ENCODE measurements at regions not wholly inside any gene's neighbourhood (a gene's known extent, or its start where the extent isn't known, plus 50 kb on each side); places are given as distances from the start of the nearest gene placed in this dataset.

DNA sequence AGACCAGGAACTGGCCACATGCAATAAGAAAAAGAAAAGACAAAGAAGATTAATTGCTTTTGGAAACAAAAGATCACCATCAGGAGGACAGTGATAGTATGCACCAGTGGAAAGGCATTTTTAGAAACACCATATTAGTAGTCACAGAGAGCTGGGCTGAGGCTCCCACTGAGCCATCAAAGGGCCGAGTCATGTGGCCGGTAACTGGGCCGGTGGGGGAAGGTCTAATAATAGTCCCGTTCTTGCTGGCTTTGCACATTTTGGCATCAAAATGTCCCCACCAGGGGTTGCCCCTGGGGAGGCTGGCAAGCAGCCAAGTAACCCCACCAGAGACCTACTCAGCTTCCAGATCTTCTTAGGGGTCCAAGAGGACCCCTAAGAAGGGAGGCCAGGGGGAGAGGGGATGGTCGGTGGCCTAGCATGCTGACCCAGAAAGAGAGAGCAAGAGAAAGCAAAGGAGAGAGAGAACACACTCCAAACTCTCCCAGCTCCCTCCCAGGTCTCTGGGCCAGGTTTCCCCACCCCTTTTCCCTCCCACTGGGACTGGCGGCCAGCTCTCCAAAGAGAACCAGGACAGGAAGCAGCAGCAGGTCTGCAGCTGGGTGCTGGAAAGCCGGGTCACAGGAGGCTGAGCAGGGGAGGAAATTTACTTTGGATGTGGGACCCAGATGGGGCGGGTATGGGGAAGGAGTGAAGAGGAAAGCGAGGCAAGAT, 70.2 kb upstream of the FGFR2 start:
- Histone ChIP-seq H3K4me1 (no peaks in the 10 kb centered on the region; the same call in 1 of the 2 replicates), H3K4me3 (ENCODE audit: low read depth, low read length) (no peak overlapping the region), H3K36me3 (ENCODE audit: control insufficient read depth, insufficient read depth, low read length) (no peaks in the 10 kb centered on the region), H3K9me3 (no peaks in the 10 kb centered on the region), H3K27me3 (replicated peaks; ENCODE audit: control insufficient read depth, insufficient read depth, low read length) (no peaks in the 10 kb centered on the region)
- H3K4me3 Mint-ChIP-seq (ENCODE audit: unreplicated experiment): no peak overlapping the region
- DNase-seq: no peak
- ChIA-PET CTCF (interaction anchor here (0.5 kb wide), 1 partner anchor 184 kb away, joined by 5 read pairs; no protein-coding TSS in a partner anchor), POLR2A (no interaction called here)
- intact Hi-C loops (cut with micrococcal nuclease; ENCODE audit: unreplicated experiment): no loop called here
- TF ChIP-seq, protein P1, sequence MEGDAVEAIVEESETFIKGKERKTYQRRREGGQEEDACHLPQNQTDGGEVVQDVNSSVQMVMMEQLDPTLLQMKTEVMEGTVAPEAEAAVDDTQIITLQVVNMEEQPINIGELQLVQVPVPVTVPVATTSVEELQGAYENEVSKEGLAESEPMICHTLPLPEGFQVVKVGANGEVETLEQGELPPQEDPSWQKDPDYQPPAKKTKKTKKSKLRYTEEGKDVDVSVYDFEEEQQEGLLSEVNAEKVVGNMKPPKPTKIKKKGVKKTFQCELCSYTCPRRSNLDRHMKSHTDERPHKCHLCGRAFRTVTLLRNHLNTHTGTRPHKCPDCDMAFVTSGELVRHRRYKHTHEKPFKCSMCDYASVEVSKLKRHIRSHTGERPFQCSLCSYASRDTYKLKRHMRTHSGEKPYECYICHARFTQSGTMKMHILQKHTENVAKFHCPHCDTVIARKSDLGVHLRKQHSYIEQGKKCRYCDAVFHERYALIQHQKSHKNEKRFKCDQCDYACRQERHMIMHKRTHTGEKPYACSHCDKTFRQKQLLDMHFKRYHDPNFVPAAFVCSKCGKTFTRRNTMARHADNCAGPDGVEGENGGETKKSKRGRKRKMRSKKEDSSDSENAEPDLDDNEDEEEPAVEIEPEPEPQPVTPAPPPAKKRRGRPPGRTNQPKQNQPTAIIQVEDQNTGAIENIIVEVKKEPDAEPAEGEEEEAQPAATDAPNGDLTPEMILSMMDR (IDR thresholded peaks at IDR 0.05; ENCODE audit: insufficient read depth in 1 of 2, low read depth in 1 of 2, low read length in 1 of 2, severe bottlenecking in 1 of 2, unreplicated experiment in 1 of 2): no peak
- H3K4me1 Mint-ChIP-seq (ENCODE audit: low read depth, unreplicated experiment): peaks cover 11% of the 10 kb centered on the region
- no peak overlapping the region for H3K27ac Mint-ChIP-seq (ENCODE audit: unreplicated experiment)
- peaks cover 5% of the 10 kb centered on the region for H3K36me3 Mint-ChIP-seq (ENCODE audit: insufficient read depth, unreplicated experiment)
- peaks cover 13% of the 10 kb centered on the region for H3K9me3 Mint-ChIP-seq (ENCODE audit: unreplicated experiment)
- no TSS peak for BruUV-seq (replicated peaks)
- no peaks in the 10 kb centered on the region for H3K27me3 Mint-ChIP-seq (ENCODE audit: insufficient read depth, unreplicated experiment)

DNA sequence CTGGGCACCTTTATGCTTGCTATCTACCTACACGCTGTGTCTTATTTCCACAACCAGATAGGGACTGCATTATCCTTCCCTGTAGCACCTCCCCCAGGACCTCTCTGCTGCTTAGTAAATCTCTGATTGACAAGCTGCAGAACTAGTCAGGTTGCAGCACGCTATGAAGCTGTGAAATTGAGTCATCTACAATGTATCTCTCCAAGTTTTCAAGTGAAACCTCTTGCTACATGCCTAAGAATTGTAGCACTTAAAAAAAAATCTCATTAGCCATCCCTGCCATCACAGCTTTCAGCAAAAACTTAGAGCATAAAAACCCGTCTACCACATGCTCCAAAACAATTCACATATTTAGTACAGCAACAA, 69.7 kb upstream of the FGFR2 start:
- peaks cover 5% of the 10 kb centered on the region for H3K36me3 Mint-ChIP-seq (ENCODE audit: insufficient read depth, unreplicated experiment)
- Histone ChIP-seq H3K36me3 (ENCODE audit: control insufficient read depth, insufficient read depth, low read length) (no peaks in the 10 kb centered on the region), H3K9me3 (no peaks in the 10 kb centered on the region), H3K27me3 (replicated peaks; ENCODE audit: control insufficient read depth, insufficient read depth, low read length) (no peaks in the 10 kb centered on the region), H3K4me1 (no peaks in the 10 kb centered on the region; the same call in 1 of the 2 replicates), H3K4me3 (ENCODE audit: low read depth, low read length) (no peak overlapping the region)
- H3K9me3 Mint-ChIP-seq (ENCODE audit: unreplicated experiment): peaks cover 13% of the 10 kb centered on the region
- H3K4me1 Mint-ChIP-seq (ENCODE audit: low read depth, unreplicated experiment): peaks cover 11% of the 10 kb centered on the region
- intact Hi-C loops (cut with micrococcal nuclease; ENCODE audit: unreplicated experiment): no loop called here
- no peak overlapping the region for H3K27ac Mint-ChIP-seq (ENCODE audit: unreplicated experiment)
- H3K4me3 Mint-ChIP-seq (ENCODE audit: unreplicated experiment): no peak overlapping the region
- CTCF ChIA-PET: no interaction called here
- no peak for DNase-seq
- POLR2A ChIA-PET: no interaction called here
- no TSS peak for BruUV-seq (replicated peaks)
- no peaks in the 10 kb centered on the region for H3K27me3 Mint-ChIP-seq (ENCODE audit: insufficient read depth, unreplicated experiment)
- TF ChIP-seq, protein P1 (IDR thresholded peaks at IDR 0.05; ENCODE audit: insufficient read depth in 1 of 2, low read depth in 1 of 2, low read length in 1 of 2, severe bottlenecking in 1 of 2, unreplicated experiment in 1 of 2): no peak

DNA sequence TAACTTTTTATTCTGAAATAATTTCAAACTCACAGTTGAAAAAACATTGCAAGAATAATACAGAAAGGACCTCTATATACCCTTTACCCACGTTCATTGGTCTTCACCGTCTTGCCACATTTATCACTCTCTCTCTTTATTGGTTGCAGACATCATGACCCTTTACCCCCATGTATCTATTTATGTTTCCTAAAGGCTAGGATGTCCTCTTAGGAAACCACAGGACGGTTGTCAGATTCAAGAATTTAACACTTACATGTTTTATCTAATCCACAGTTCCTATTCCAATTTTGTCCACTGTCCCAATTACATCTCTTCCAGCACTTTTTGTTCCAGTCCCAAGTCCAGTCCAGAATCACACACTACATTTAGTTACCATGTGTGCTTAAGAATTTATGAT, 67.6 kb upstream of the FGFR2 start:
- BruUV-seq (replicated peaks): no TSS peak
- no peak for DNase-seq
- Mint-ChIP-seq H3K9me3 (ENCODE audit: unreplicated experiment) (peaks cover 13% of the 10 kb centered on the region), H3K4me1 (ENCODE audit: low read depth, unreplicated experiment) (peaks cover 11% of the 10 kb centered on the region), H3K4me3 (ENCODE audit: unreplicated experiment) (no peak overlapping the region), H3K27me3 (ENCODE audit: insufficient read depth, unreplicated experiment) (no peaks in the 10 kb centered on the region), H3K36me3 (ENCODE audit: insufficient read depth, unreplicated experiment) (peaks cover 5% of the 10 kb centered on the region), H3K27ac (ENCODE audit: unreplicated experiment) (no peak overlapping the region)
- H3K36me3 ChIP-seq (ENCODE audit: control insufficient read depth, insufficient read depth, low read length): no peaks in the 10 kb centered on the region
- H3K4me1 ChIP-seq: no peaks in the 10 kb centered on the region; the same call in 1 of the 2 replicates
- TF ChIP-seq, protein P1 (IDR thresholded peaks at IDR 0.05; ENCODE audit: insufficient read depth in 1 of 2, low read depth in 1 of 2, low read length in 1 of 2, severe bottlenecking in 1 of 2, unreplicated experiment in 1 of 2): no peak
- no peaks in the 10 kb centered on the region for H3K9me3 ChIP-seq
- no peak overlapping the region for H3K4me3 ChIP-seq (ENCODE audit: low read depth, low read length)
- ChIA-PET POLR2A (no interaction called here), CTCF (no interaction called here)
- H3K27me3 ChIP-seq (replicated peaks; ENCODE audit: control insufficient read depth, insufficient read depth, low read length): no peaks in the 10 kb centered on the region
- intact Hi-C loops (cut with micrococcal nuclease; ENCODE audit: unreplicated experiment): no loop called here
